Activated B cell treated with CpG ODN at 0.5 μM for 24 hours (primary cell): ENCODE measurements at regions not wholly inside any gene's neighbourhood (a gene's known extent, or its start where the extent isn't known, plus 50 kb on each side); places are given as distances from the start of the nearest gene placed in this dataset.

ENCODE experiments used
- ATAC-seq: fragments of 200-7000 bp; cut with Tn5 transposase; one replicate; pipeline ENCODE4 v1.10.0; 2021; ENCODE audit warnings: low read depth, mild to moderate bottlenecking, moderate library complexity
- CTCF ChIA-PET: fragments of 350-600 bp; sonication (Branson Sonifier 250); formaldehyde crosslinking; loops from one replicate; lab custom pipeline; 2021; ENCODE audit warnings: antibody characterized with exemption; lab: Charles Lee
- POLR2A ChIA-PET: fragments of 350-600 bp; sonication (Branson Sonifier 250); formaldehyde crosslinking; loops from one replicate; lab custom pipeline; 2021; ENCODE audit warnings: antibody characterized with exemption; lab: Charles Lee
- DNase-seq: peaks from one replicate; pipeline ENCODE4 v3.0.0; 2022
- H3K27ac Mint-ChIP-seq: one replicate; pipeline ENCODE4 v1.8.0; 2020; ENCODE audit warnings: mixed read lengths
- H3K27me3 Mint-ChIP-seq: one replicate; pipeline ENCODE4 v1.8.0; 2021; ENCODE audit warnings: mixed read lengths
- H3K36me3 Mint-ChIP-seq: one replicate; pipeline ENCODE4 v1.8.0; 2021; ENCODE audit warnings: low read depth, mixed read lengths
- H3K4me1 Mint-ChIP-seq: one replicate; pipeline ENCODE4 v1.8.0; 2021; ENCODE audit warnings: mixed read lengths
- H3K4me3 Mint-ChIP-seq: one replicate; pipeline ENCODE4 v1.8.0; 2020; ENCODE audit warnings: mild to moderate bottlenecking, mixed read lengths
- H3K9me3 Mint-ChIP-seq: one replicate; pipeline ENCODE4 v1.8.0; 2020; ENCODE audit warnings: mixed read lengths
- intact Hi-C: fragments of 100-400 bp; cut with micrococcal nuclease; formaldehyde crosslinking; loops from one replicate; pipeline ENCODE4 v1.15.1; 2024
- TF ChIP-seq, protein P1 (sequence below): fragments of 200-600 bp; IDR thresholded peaks from one replicate; pipeline ENCODE4 v1.8.0; 2022; ENCODE audit warnings: antibody characterized with exemption, mild to moderate bottlenecking

DNA sequence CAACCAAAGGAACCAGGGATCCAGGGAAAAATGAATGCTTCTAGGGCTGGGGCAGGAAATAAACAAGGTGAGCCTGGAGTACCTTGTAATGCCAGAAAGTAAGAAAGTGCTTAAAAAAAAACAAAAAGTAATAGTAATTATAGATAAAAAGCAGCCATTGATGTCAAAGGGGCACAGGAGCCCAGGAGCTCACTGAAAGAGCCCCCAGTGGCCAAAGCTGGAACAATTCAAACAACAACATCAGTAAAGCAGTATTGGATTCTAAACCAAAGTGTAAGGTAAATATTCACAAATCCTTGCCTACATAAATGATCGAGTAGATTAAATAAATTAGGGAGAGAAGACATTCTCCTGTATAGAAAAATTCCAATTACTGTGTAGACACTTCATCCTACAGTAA lies 114.3 kb upstream of the ARL4C start:
- DNase-seq = no peak
- CTCF ChIA-PET = interaction anchor here (0.7 to 1.5 kb wide), 5 partner anchors 14 to 103 kb away, joined by 3 read pairs; no protein-coding TSS in a partner anchor
- peaks cover 7% of the 10 kb centered on the region for H3K27me3 Mint-ChIP-seq
- POLR2A ChIA-PET = no interaction called here
- H3K36me3 Mint-ChIP-seq = no peaks in the 10 kb centered on the region
- H3K4me3 Mint-ChIP-seq = no peak overlapping the region
- no peaks in the 10 kb centered on the region for H3K4me1 Mint-ChIP-seq
- ATAC-seq = no peak
- TF ChIP-seq, protein P1, sequence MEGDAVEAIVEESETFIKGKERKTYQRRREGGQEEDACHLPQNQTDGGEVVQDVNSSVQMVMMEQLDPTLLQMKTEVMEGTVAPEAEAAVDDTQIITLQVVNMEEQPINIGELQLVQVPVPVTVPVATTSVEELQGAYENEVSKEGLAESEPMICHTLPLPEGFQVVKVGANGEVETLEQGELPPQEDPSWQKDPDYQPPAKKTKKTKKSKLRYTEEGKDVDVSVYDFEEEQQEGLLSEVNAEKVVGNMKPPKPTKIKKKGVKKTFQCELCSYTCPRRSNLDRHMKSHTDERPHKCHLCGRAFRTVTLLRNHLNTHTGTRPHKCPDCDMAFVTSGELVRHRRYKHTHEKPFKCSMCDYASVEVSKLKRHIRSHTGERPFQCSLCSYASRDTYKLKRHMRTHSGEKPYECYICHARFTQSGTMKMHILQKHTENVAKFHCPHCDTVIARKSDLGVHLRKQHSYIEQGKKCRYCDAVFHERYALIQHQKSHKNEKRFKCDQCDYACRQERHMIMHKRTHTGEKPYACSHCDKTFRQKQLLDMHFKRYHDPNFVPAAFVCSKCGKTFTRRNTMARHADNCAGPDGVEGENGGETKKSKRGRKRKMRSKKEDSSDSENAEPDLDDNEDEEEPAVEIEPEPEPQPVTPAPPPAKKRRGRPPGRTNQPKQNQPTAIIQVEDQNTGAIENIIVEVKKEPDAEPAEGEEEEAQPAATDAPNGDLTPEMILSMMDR = no peak
- H3K27ac Mint-ChIP-seq = no peak overlapping the region
- intact Hi-C loops = no loop called here
- H3K9me3 Mint-ChIP-seq = peaks cover 5% of the 10 kb centered on the region

DNA sequence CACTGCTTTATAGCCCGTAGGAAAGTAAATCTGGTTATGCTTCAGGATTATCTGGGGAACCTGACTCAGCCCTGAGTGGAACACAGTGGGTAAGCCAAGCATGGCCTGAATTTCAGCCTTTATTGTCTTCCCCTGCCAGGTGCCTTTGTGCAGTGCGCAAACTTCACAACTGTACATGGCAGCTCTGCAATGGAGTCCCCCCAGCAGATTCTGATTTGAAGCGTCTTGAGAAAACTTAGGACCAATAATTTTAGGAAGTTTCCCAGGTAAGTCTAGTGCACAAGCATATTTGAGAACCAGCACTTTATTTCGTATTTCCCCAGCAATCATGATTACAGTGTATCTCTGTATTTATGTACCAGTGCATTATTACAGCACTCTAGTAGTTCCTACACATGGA lies 112.1 kb upstream of the ARL4C start:
- ChIA-PET POLR2A (no interaction called here), CTCF (no interaction called here)
- Mint-ChIP-seq H3K27ac (no peak overlapping the region), H3K36me3 (no peaks in the 10 kb centered on the region), H3K4me1 (no peaks in the 10 kb centered on the region), H3K4me3 (no peak overlapping the region), H3K9me3 (peaks cover 5% of the 10 kb centered on the region), H3K27me3 (peaks cover 7% of the 10 kb centered on the region)
- TF ChIP-seq, protein P1 = no peak
- DNase-seq = no peak
- intact Hi-C loops = no loop called here
- ATAC-seq = no peak

DNA sequence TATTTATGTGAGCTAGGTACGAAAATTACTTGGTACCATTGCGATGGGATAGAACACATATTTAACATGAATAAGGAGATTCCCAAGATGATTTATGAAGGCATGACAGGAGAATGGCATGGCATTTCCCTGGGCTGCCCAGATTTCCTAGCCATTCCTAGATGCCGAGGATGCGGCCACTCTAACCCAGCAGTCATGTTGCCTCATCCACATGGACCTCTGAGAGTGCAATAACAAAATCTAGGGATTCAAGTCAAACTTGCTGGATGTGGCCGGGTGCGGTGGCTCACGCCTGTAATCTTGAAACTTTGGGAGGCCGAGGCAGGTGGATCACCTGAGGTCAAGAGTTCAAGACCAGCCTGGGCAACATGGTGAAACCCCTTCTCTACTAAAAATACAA lies 110.8 kb upstream of the ARL4C start:
- no peak overlapping the region for H3K27ac Mint-ChIP-seq
- H3K9me3 Mint-ChIP-seq = peaks cover 5% of the 10 kb centered on the region
- ChIA-PET CTCF (no interaction called here), POLR2A (no interaction called here)
- intact Hi-C loops = no loop called here
- ATAC-seq (no peak), DNase-seq (no peak)
- H3K4me1 Mint-ChIP-seq = no peaks in the 10 kb centered on the region
- no peak overlapping the region for H3K4me3 Mint-ChIP-seq
- TF ChIP-seq, protein P1 = no peak
- H3K36me3 Mint-ChIP-seq = no peaks in the 10 kb centered on the region
- H3K27me3 Mint-ChIP-seq = peaks cover 7% of the 10 kb centered on the region

DNA sequence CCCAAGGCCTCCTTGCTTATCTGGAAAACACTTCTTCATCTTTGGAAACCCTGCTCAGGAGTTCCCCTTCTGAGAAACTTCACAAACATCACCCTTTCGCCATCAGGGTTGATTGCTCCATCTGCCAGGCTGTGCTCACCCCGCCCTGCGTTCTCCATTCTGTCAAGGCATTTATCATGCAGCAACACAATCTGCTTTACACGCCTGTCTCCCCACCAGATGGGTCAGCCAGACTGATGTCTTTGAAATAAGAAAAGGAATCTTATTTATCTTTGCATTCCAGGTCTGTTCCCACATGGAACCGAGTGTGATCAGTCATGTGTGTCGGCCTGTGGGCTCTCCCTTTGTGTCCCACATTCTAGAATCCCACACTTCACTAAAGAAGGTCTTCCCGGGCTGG lies 110.0 kb upstream of the ARL4C start:
- H3K27me3 Mint-ChIP-seq = peaks cover 4% of the 10 kb centered on the region
- peaks cover under 1% of the 10 kb centered on the region for H3K9me3 Mint-ChIP-seq
- DNase-seq (no peak), ATAC-seq (no peak)
- no peaks in the 10 kb centered on the region for H3K4me1 Mint-ChIP-seq
- intact Hi-C loops = no loop called here
- H3K27ac Mint-ChIP-seq = no peak overlapping the region
- TF ChIP-seq, protein P1 = no peak
- ChIA-PET CTCF (no interaction called here), POLR2A (no interaction called here)
- no peak overlapping the region for H3K4me3 Mint-ChIP-seq
- no peaks in the 10 kb centered on the region for H3K36me3 Mint-ChIP-seq

DNA sequence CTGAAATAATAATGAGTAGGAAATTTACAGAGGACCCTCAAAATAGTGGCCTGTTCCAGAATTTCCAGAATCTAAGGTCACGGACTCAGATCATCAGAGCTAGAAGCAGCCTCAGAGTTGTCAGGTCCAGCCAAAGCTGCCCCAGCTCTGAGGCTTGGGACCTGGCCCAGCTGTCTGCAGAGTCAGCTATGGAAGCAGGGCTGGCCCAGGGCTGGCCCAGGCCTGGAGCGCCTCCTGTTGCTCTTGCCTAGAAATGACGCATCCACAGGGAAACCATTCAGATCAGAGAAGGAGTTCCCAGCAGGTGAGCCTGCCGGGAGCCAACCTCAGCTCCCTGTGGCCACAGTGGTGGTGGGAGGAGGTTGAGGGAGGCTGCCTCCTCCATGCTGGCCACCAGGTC lies 106.7 kb upstream of the ARL4C start:
- CTCF ChIA-PET = interaction anchor here (0.7 kb wide), 1 partner anchor 52 kb away, joined by 6 read pairs; no protein-coding TSS in a partner anchor
- intact Hi-C loops = loop anchor here (2.0 kb wide), 1 partner anchor 53 kb away; no protein-coding TSS in a partner anchor

More for the DNA sequence above, 106.7 kb upstream of the ARL4C start:
- H3K9me3 Mint-ChIP-seq = peaks cover 3% of the 10 kb centered on the region
- H3K4me3 Mint-ChIP-seq = no peak overlapping the region
- POLR2A ChIA-PET = no interaction called here
- no peaks in the 10 kb centered on the region for H3K36me3 Mint-ChIP-seq
- H3K27ac Mint-ChIP-seq = no peak overlapping the region
- TF ChIP-seq, protein P1 = no peak
- no peaks in the 10 kb centered on the region for H3K4me1 Mint-ChIP-seq
- DNase-seq (no peak), ATAC-seq (no peak)
- peaks cover 3% of the 10 kb centered on the region for H3K27me3 Mint-ChIP-seq
